Lower lobe of right lung (tissue), 2 donors: ENCODE measurements at regions not wholly inside any gene's neighbourhood (a gene's known extent, or its start where the extent isn't known, plus 50 kb on each side); places are given as distances from the start of the nearest gene placed in this dataset.

Source experiments
- ATAC-seq, 2 donors: fragments of 200-7000 bp; cut with Tn5 transposase; one replicate each; pipeline ENCODE4 v1.9.1; 2020 to 2022; ENCODE audit warnings: mild to moderate bottlenecking in 2 of 2, moderate library complexity in 2 of 2
- DNase-seq: peaks from one replicate; pipeline ENCODE4 v3.0.0-alpha.2; 2020
- H3K27ac ChIP-seq: fragments of 200-600 bp; one replicate; pipeline ENCODE4 v1.8.0; 2022
- H3K27me3 ChIP-seq: fragments of 200-600 bp; one replicate; pipeline ENCODE4 v1.8.0; 2022; ENCODE audit warnings: low read depth
- H3K36me3 ChIP-seq: fragments of 200-600 bp; one replicate; pipeline ENCODE4 v1.8.0; 2022; ENCODE audit warnings: mild to moderate bottlenecking
- H3K4me1 ChIP-seq: fragments of 200-600 bp; one replicate; pipeline ENCODE4 v1.8.0; 2022
- H3K4me3 ChIP-seq: fragments of 200-600 bp; one replicate; pipeline ENCODE4 v1.8.0; 2022; ENCODE audit warnings: mild to moderate bottlenecking
- H3K9me3 ChIP-seq: fragments of 200-600 bp; one replicate; pipeline ENCODE4 v1.8.0; 2022
- CTCF ChIP-seq: fragments of 200-600 bp; IDR thresholded peaks from one replicate; pipeline ENCODE4 v1.8.0; 2022; ENCODE audit warnings: antibody characterized with exemption, mild to moderate bottlenecking
- intact Hi-C: fragments of 100-400 bp; cut with DNase I; formaldehyde crosslinking; loops from one replicate; pipeline ENCODE4 v1.11.0; 2022
- donor health status: DM: no; HTN: yes; CAD: no; lungs with severe emphysema.

- Histone ChIP-seq H3K4me1 (no peaks in the 10 kb centered on the region), H3K27ac (no peak overlapping the region), H3K27me3 (no peaks in the 10 kb centered on the region), H3K4me3 (no peak overlapping the region), H3K9me3 (no peaks in the 10 kb centered on the region), H3K36me3 (no peaks in the 10 kb centered on the region)
- intact Hi-C loops = no loop called here
- no peak for TF ChIP-seq CTCF
- ATAC-seq (no peak), DNase-seq (no peak)
These were observed 937.5 kb upstream of the ROBO1 start for GRCh38 chr3:80705290-80705689.

GRCh38 chr3:80701349-80701748 lies 933.6 kb upstream of the ROBO1 start:
- Histone ChIP-seq H3K27ac (no peak overlapping the region), H3K9me3 (no peaks in the 10 kb centered on the region), H3K27me3 (no peaks in the 10 kb centered on the region), H3K36me3 (no peaks in the 10 kb centered on the region), H3K4me1 (no peaks in the 10 kb centered on the region), H3K4me3 (no peak overlapping the region)
- DNase-seq (no peak), ATAC-seq (no peak)
- no peak for TF ChIP-seq CTCF
- intact Hi-C loops = no loop called here

GRCh38 chr3:80697291-80697690 lies 929.5 kb upstream of the ROBO1 start:
- H3K27ac ChIP-seq = no peak overlapping the region
- DNase-seq (no peak), ATAC-seq (no peak)
- intact Hi-C loops = no loop called here
- no peaks in the 10 kb centered on the region for H3K9me3 ChIP-seq
- H3K4me1 ChIP-seq = no peaks in the 10 kb centered on the region
- H3K27me3 ChIP-seq = no peaks in the 10 kb centered on the region
- no peak for TF ChIP-seq CTCF
- no peak overlapping the region for H3K4me3 ChIP-seq
- no peaks in the 10 kb centered on the region for H3K36me3 ChIP-seq

- Histone ChIP-seq H3K27me3 (no peaks in the 10 kb centered on the region), H3K36me3 (no peaks in the 10 kb centered on the region), H3K9me3 (no peaks in the 10 kb centered on the region), H3K27ac (no peak overlapping the region), H3K4me3 (no peak overlapping the region), H3K4me1 (no peaks in the 10 kb centered on the region)
- ATAC-seq (peak; percentile 59 to 65), DNase-seq (no peak)
- intact Hi-C loops = no loop called here
- no peak for TF ChIP-seq CTCF
These were observed 928.5 kb upstream of the ROBO1 start for GRCh38 chr3:80696280-80696679.

GRCh38 chr3:80688814-80689213 lies 921.0 kb upstream of the ROBO1 start:
- no peak for DNase-seq

More at GRCh38 chr3:80688814-80689213, 921.0 kb upstream of the ROBO1 start:
- TF ChIP-seq CTCF = no peak
- Histone ChIP-seq H3K27me3 (no peaks in the 10 kb centered on the region), H3K9me3 (no peaks in the 10 kb centered on the region), H3K36me3 (no peaks in the 10 kb centered on the region), H3K4me1 (no peaks in the 10 kb centered on the region), H3K27ac (no peak overlapping the region), H3K4me3 (no peak overlapping the region)
- intact Hi-C loops = no loop called here
- no peak for ATAC-seq
